ENCODE measurements at regions not wholly inside any gene's neighbourhood (a gene's known extent, or its start where the extent isn't known, plus 50 kb on each side); places are given as distances from the start of the nearest gene placed in this dataset.

GRCh38 chr3:63746211-63746610, 72.9 kb upstream of the C3orf49 start:
- ChIA-PET POLR2A (no interaction called here), CTCF (no interaction called here)
- Mint-ChIP-seq H3K9me3 (peaks cover 4% of the 10 kb centered on the region), H3K27me3 (no peaks in the 10 kb centered on the region), H3K4me3 (no peak overlapping the region), H3K27ac (no peak overlapping the region), H3K36me3 (no peaks in the 10 kb centered on the region), H3K4me1 (ENCODE audit: low read depth) (no peaks in the 10 kb centered on the region)
- intact Hi-C loops (cut with micrococcal nuclease): no loop called here
- no peak for DNase-seq

DNA sequence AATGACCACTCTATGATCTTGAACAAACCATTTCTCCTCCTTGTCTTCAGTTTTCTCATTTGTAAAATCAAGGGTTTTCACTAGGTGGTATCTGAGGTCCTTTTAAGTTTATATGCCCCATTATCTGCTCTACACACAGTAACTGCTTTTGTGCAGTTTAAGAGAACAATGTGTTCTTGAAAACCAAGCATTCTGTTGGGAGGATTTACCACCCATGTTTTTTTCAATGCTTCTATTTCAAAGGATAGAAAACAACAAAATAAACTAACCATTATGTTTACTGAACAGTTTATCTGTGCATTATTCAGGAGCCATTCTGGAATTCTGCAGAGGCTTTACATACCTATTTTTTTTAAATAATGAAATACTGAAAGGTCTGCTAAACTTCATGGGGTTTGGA, 67.6 kb upstream of the C3orf49 start:
- intact Hi-C loops (cut with micrococcal nuclease): no loop called here
- DNase-seq: no peak
- CTCF ChIA-PET: interaction anchor here (0.9 kb wide), 1 partner anchor 66 kb away, joined by 3 read pairs; no protein-coding TSS in a partner anchor
- no peaks in the 10 kb centered on the region for H3K36me3 Mint-ChIP-seq
- no peak overlapping the region for H3K27ac Mint-ChIP-seq
- H3K4me1 Mint-ChIP-seq (ENCODE audit: low read depth): no peaks in the 10 kb centered on the region
- no peak overlapping the region for H3K4me3 Mint-ChIP-seq
- H3K9me3 Mint-ChIP-seq: peaks cover 4% of the 10 kb centered on the region
- H3K27me3 Mint-ChIP-seq: no peaks in the 10 kb centered on the region
- POLR2A ChIA-PET: no interaction called here

DNA sequence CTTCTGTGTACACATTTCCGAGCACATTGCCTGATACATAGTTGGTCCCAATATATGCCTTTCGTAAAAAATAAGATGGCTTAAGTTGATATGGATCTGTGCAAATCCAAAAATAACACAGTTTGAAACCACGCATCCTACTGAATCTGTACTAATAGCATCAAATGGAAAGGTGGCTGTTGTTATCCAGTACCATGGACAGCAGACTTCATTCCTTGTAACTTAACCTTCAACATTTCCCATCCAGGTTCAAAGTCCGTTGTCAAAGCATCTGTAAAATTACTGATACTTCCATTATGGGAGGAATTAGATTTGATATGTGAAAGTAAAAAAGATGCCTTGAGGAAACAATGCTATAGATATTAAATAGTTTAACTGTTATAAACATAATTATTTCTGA, 65.5 kb upstream of the C3orf49 start:
- no peaks in the 10 kb centered on the region for H3K4me1 Mint-ChIP-seq (ENCODE audit: low read depth)
- intact Hi-C loops (cut with micrococcal nuclease): no loop called here
- no peak for DNase-seq
- H3K9me3 Mint-ChIP-seq: no peaks in the 10 kb centered on the region
- no peak overlapping the region for H3K27ac Mint-ChIP-seq
- POLR2A ChIA-PET: no interaction called here
- no peaks in the 10 kb centered on the region for H3K27me3 Mint-ChIP-seq
- CTCF ChIA-PET: no interaction called here
- no peak overlapping the region for H3K4me3 Mint-ChIP-seq
- H3K36me3 Mint-ChIP-seq: no peaks in the 10 kb centered on the region

- Mint-ChIP-seq H3K4me1 (ENCODE audit: low read depth) (no peaks in the 10 kb centered on the region), H3K36me3 (no peaks in the 10 kb centered on the region), H3K27ac (no peak overlapping the region), H3K4me3 (no peak overlapping the region), H3K27me3 (no peaks in the 10 kb centered on the region), H3K9me3 (no peaks in the 10 kb centered on the region)
- intact Hi-C loops (cut with micrococcal nuclease): no loop called here
- ChIA-PET CTCF (no interaction called here), POLR2A (no interaction called here)
- DNase-seq: no peak
These were observed 65.1 kb upstream of the C3orf49 start for GRCh38 chr3:63753995-63754394.

- no peaks in the 10 kb centered on the region for H3K4me1 Mint-ChIP-seq (ENCODE audit: low read depth)
- peaks cover 4% of the 10 kb centered on the region for H3K27me3 Mint-ChIP-seq
- no peak overlapping the region for H3K27ac Mint-ChIP-seq
- no peak for DNase-seq
- intact Hi-C loops (cut with micrococcal nuclease): no loop called here
- H3K9me3 Mint-ChIP-seq: no peaks in the 10 kb centered on the region
- CTCF ChIA-PET: no interaction called here
- no peaks in the 10 kb centered on the region for H3K36me3 Mint-ChIP-seq
- POLR2A ChIA-PET: no interaction called here
- H3K4me3 Mint-ChIP-seq: no peak overlapping the region
These were observed 56.9 kb upstream of the C3orf49 start for GRCh38 chr3:63762180-63762579.

- ChIA-PET CTCF (interaction anchor here (0.7 kb wide), 1 partner anchor 15 kb away, joined by 3 read pairs; no protein-coding TSS in a partner anchor), POLR2A (no interaction called here)
- H3K27me3 Mint-ChIP-seq: peaks cover 4% of the 10 kb centered on the region
- H3K4me1 Mint-ChIP-seq (ENCODE audit: low read depth): no peaks in the 10 kb centered on the region
- no peak overlapping the region for H3K4me3 Mint-ChIP-seq
- H3K9me3 Mint-ChIP-seq: no peaks in the 10 kb centered on the region
- intact Hi-C loops (cut with micrococcal nuclease): no loop called here
- H3K27ac Mint-ChIP-seq: no peak overlapping the region
- H3K36me3 Mint-ChIP-seq: no peaks in the 10 kb centered on the region
- no peak for DNase-seq
These were observed 56.1 kb upstream of the C3orf49 start for GRCh38 chr3:63762934-63763550.

GRCh38 chr3:63764511-63764910, 54.6 kb upstream of the C3orf49 start:
- CTCF ChIA-PET: no interaction called here
- Mint-ChIP-seq H3K4me1 (ENCODE audit: low read depth) (no peaks in the 10 kb centered on the region), H3K4me3 (no peak overlapping the region), H3K27me3 (peaks cover 4% of the 10 kb centered on the region), H3K27ac (no peak overlapping the region), H3K36me3 (no peaks in the 10 kb centered on the region), H3K9me3 (no peaks in the 10 kb centered on the region)
- DNase-seq: no peak
- intact Hi-C loops (cut with micrococcal nuclease): no loop called here
- POLR2A ChIA-PET: no interaction called here

DNA sequence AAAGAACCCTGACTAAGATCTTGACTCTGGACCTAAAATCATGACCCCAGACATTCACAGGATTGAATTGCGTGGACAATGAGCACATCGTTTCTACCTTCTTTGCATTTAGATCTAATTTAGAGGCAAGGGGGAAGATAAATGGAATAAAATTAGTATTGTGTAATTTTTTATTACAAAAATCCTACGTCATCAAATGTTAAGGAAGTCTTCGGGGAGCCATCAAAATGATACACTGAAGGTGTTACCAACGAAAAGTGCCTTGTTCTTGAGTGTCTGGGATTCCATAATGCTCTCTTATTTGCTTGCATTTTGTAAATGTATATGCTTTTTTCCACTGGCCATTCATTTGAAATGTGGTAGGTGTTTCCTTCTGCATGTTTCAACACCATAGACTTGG, 52.8 kb upstream of the C3orf49 start:
- Mint-ChIP-seq H3K9me3 (no peaks in the 10 kb centered on the region), H3K4me3 (no peak overlapping the region), H3K4me1 (ENCODE audit: low read depth) (no peaks in the 10 kb centered on the region), H3K36me3 (no peaks in the 10 kb centered on the region), H3K27me3 (peaks cover 5% of the 10 kb centered on the region), H3K27ac (no peak overlapping the region)
- no peak for DNase-seq
- intact Hi-C loops (cut with micrococcal nuclease): no loop called here
- ChIA-PET POLR2A (no interaction called here), CTCF (no interaction called here)

DNA sequence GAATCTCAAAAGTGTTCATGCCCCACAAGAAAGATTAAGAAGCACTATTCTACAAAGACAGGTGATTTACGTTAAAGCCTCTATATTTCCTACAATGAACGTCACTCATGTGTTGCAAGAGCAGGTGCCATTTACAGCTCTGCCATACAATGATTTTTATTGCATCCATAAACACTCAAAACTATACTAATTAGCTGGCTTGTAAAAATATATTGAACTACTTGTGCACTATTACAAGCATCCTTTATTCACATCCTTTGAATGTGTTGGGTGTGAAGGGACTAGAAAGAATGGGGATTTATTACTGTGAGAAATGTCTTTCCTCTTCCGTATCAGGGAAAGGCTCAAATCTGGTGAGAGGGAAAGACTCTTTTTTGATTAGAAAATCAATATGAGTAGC, 50.7 kb upstream of the C3orf49 start:
- CTCF ChIA-PET: no interaction called here
- intact Hi-C loops (cut with micrococcal nuclease): no loop called here
- Mint-ChIP-seq H3K36me3 (no peaks in the 10 kb centered on the region), H3K27ac (no peak overlapping the region), H3K9me3 (peaks cover 2% of the 10 kb centered on the region), H3K4me1 (ENCODE audit: low read depth) (no peaks in the 10 kb centered on the region), H3K27me3 (peaks cover 7% of the 10 kb centered on the region), H3K4me3 (no peak overlapping the region)
- no peak for DNase-seq
- POLR2A ChIA-PET: no interaction called here

- no peak for DNase-seq
- peaks cover 2% of the 10 kb centered on the region for H3K9me3 Mint-ChIP-seq
- H3K4me1 Mint-ChIP-seq (ENCODE audit: low read depth): no peaks in the 10 kb centered on the region
- intact Hi-C loops (cut with micrococcal nuclease): no loop called here
- no peak overlapping the region for H3K4me3 Mint-ChIP-seq
- no peak overlapping the region for H3K27ac Mint-ChIP-seq
- CTCF ChIA-PET: no interaction called here
- H3K27me3 Mint-ChIP-seq: peaks cover 7% of the 10 kb centered on the region
- POLR2A ChIA-PET: no interaction called here
- no peaks in the 10 kb centered on the region for H3K36me3 Mint-ChIP-seq
These were observed 50.2 kb upstream of the C3orf49 start for GRCh38 chr3:63768888-63769287.

All from activated CD4-positive, alpha-beta memory T cell treated with anti-CD3 and anti-CD28 coated beads for 36 hours (primary cell).